GM23248 (cell line): ENCODE measurements at regions not wholly inside any gene's neighbourhood (a gene's known extent, or its start where the extent isn't known, plus 50 kb on each side); places are given as distances from the start of the nearest gene placed in this dataset.

Source experiments
- DNase-seq: peaks from one replicate; pipeline ENCODE4 v3.0.0-alpha.2; 2015
- H2AFZ ChIP-seq: fragments of 200-600 bp; sonication (generic); 2 replicates; pipeline ENCODE4 v1.6.1; 2016; ENCODE audit warnings: antibody characterized with exemption
- H3F3A ChIP-seq: fragments of 200-600 bp; sonication (generic); 2 replicates; pipeline ENCODE4 v1.6.1; 2016; ENCODE audit warnings: mild to moderate bottlenecking, antibody characterized with exemption, mixed run types; ENCODE audit not compliant: insufficient read depth
- H3K27ac ChIP-seq: fragments of 200-600 bp; sonication (generic); 2 replicates; pipeline ENCODE4 v1.5.1; 2016; ENCODE audit warnings: mild to moderate bottlenecking
- H3K27me3 ChIP-seq: fragments of 200-600 bp; sonication (generic); replicated peaks from 2 replicates; pipeline ENCODE4 v1.6.1; 2016; ENCODE audit warnings: mild to moderate bottlenecking; ENCODE audit not compliant: insufficient read depth
- H3K36me3 ChIP-seq: fragments of 200-600 bp; sonication (generic); 2 replicates; pipeline ENCODE4 v1.6.1; 2016; ENCODE audit warnings: low read depth, mild to moderate bottlenecking
- H3K4me1 ChIP-seq: fragments of 200-600 bp; sonication (generic); 2 replicates; pipeline ENCODE4 v1.6.1; 2016; ENCODE audit warnings: mild to moderate bottlenecking; ENCODE audit not compliant: insufficient read depth
- H3K4me2 ChIP-seq: fragments of 200-600 bp; sonication (generic); one replicate; pipeline ENCODE4 v1.6.1; 2016; ENCODE audit warnings: mild to moderate bottlenecking; ENCODE audit not compliant: unreplicated experiment
- H3K4me3 ChIP-seq: fragments of 200-600 bp; sonication (generic); 2 replicates; pipeline ENCODE4 v1.5.1; 2016; ENCODE audit warnings: mild to moderate bottlenecking
- H3K79me2 ChIP-seq: fragments of 200-600 bp; sonication (generic); 2 replicates; pipeline ENCODE4 v1.6.1; 2016; ENCODE audit warnings: mild to moderate bottlenecking; ENCODE audit not compliant: insufficient read depth
- H3K9ac ChIP-seq: fragments of 200-600 bp; sonication (generic); 2 replicates; pipeline ENCODE4 v1.6.1; 2016; ENCODE audit warnings: mild to moderate bottlenecking
- H3K9me2 ChIP-seq: fragments of 200-600 bp; sonication (generic); 2 replicates; pipeline ENCODE4 v1.6.1; 2016; ENCODE audit warnings: mixed run types, mild to moderate bottlenecking, moderate library complexity; ENCODE audit not compliant: insufficient read depth
- H3K9me3 ChIP-seq: fragments of 200-600 bp; sonication (generic); one replicate; pipeline ENCODE4 v1.6.1; 2017; ENCODE audit warnings: low read depth
- H4K20me1 ChIP-seq: fragments of 200-600 bp; sonication (generic); 2 replicates; pipeline ENCODE4 v1.6.0; 2016; ENCODE audit not compliant: insufficient read depth
- EZH2 ChIP-seq: fragments of 200-600 bp; sonication (generic); IDR thresholded peaks from 2 replicates; pipeline ENCODE4 v1.6.1; 2018; ENCODE audit warnings: antibody characterized with exemption, mild to moderate bottlenecking; ENCODE audit not compliant: insufficient read depth, poor library complexity, severe bottlenecking
- EZH2phosphoT487 ChIP-seq: fragments of 200-600 bp; sonication (generic); IDR thresholded peaks from 2 replicates; pipeline ENCODE4 v1.6.1; 2018; ENCODE audit warnings: antibody characterized with exemption, moderate library complexity, mild to moderate bottlenecking, low read depth; ENCODE audit not compliant: insufficient read depth
- WGBS, 2 experiments: methylation state at CpG; one replicate each; pipeline ENCODE4 v1.1.6; 2015 to 2017; ENCODE audit warnings: low lambda C conversion rate in 2 of 2, low coverage in 1 of 2; ENCODE audit errors: missing lambda C conversion rate in 2 of 2; 5-methylcytosine and 5-hydroxymethylcytosine counted together
- in situ Hi-C: fragments of 300-500 bp; cut with MboI; formaldehyde crosslinking; loops from 2 replicates; pipeline ENCODE4 v1.15.0; 2020

DNA sequence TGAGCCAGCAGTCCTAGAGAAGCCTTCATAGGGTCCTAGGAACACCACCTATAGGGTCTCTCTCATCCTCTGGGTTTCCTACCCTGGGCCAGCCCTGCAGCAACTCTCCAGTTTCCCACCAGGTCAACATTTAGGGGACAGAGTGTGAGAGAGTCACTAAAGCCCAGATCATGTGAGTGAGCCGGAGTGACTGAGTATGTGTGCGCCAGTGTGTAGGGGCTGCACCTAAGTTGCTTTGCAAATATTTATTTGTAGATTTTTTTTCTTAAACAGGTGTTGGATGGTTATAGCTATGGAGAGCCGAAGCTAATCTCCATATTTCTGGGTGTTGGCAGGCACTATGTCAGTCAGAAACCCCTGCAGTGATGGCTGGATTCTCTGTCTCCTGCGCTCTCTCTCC is 232.5 kb upstream of the NCAM1 start:
- no peak overlapping the region for H3K4me2 ChIP-seq
- no peak for DNase-seq
- H3K36me3 ChIP-seq: no peaks in the 10 kb centered on the region
- in situ Hi-C loops: no loop called here
- no peaks in the 10 kb centered on the region for H3K27me3 ChIP-seq
- 60 to 74% methylated on average over 4 of the region's 4 CpGs for WGBS, 2 experiments
- no peaks in the 10 kb centered on the region for H3K4me1 ChIP-seq
- no peaks in the 10 kb centered on the region for H3K9me3 ChIP-seq
- H4K20me1 ChIP-seq: no peaks in the 10 kb centered on the region
- no peak for TF ChIP-seq EZH2phosphoT487
- TF ChIP-seq EZH2: no peak
- H3K9me2 ChIP-seq: no peaks in the 10 kb centered on the region
- no peak overlapping the region for H3K4me3 ChIP-seq
- no peak overlapping the region for H3K27ac ChIP-seq
- H2AFZ ChIP-seq: no peak overlapping the region
- H3K9ac ChIP-seq: no peak overlapping the region
- no peaks in the 10 kb centered on the region for H3K79me2 ChIP-seq
- H3F3A ChIP-seq: no peaks in the 10 kb centered on the region

DNA sequence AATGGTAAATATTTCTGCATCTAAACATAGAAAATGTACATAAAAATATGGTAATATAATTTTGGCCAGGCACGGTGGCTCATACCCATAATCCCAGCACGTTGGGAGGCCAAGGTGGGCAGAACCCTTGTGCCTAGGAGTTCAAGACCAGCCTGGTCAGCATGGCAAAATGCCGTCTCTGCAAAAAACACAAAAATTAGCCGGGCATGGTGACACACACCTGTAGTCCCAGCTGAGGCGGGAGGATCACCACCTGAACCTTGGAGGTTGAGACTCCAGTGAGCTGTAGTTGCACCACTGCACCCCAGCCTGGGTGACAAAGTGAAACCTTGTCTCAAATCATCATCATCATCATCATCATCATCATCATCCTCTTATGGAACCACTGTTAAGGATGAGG is 230.6 kb upstream of the NCAM1 start:
- Histone ChIP-seq H3K4me3 (no peak overlapping the region), H3K9ac (no peak overlapping the region), H3K36me3 (no peaks in the 10 kb centered on the region), H4K20me1 (no peaks in the 10 kb centered on the region), H3K9me3 (no peaks in the 10 kb centered on the region), H3K79me2 (no peaks in the 10 kb centered on the region), H3K4me1 (no peaks in the 10 kb centered on the region), H3K27me3 (no peaks in the 10 kb centered on the region), H3F3A (no peaks in the 10 kb centered on the region), H3K4me2 (no peak overlapping the region), H3K9me2 (no peaks in the 10 kb centered on the region), H2AFZ (no peak overlapping the region), H3K27ac (no peak overlapping the region)
- no peak for DNase-seq
- WGBS, 2 experiments: 30 to 60% methylated on average over 3 to 5 of the region's 5 CpGs
- TF ChIP-seq EZH2phosphoT487 (no peak), EZH2 (no peak)
- in situ Hi-C loops: no loop called here

DNA sequence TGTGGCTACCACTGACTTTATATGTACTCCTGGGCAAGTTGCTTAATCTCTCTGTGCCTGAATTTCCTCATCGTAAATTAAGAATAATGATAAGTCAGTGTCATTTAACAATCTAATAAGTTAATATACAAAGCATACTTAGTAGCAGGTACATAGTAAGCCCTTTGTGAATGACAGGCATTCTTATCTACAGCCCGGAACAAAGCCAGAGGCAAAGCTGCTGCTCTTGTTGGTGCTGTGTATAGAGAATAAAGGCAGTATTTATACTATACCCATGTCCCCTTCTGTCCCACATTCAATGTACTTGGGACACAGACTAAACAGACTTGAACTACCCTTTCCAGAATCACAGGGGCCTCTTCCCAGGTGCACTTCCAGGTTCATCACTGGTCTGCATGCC is 229.7 kb upstream of the NCAM1 start:
- no peak overlapping the region for H3K9ac ChIP-seq
- DNase-seq: no peak
- H3K4me2 ChIP-seq: no peak overlapping the region
- H3K36me3 ChIP-seq: no peaks in the 10 kb centered on the region
- no peaks in the 10 kb centered on the region for H3F3A ChIP-seq
- H2AFZ ChIP-seq: no peak overlapping the region
- no peaks in the 10 kb centered on the region for H3K4me1 ChIP-seq
- WGBS, 2 experiments: 68 to 79% methylated on average over 2 of the region's 2 CpGs
- in situ Hi-C loops: no loop called here
- no peaks in the 10 kb centered on the region for H4K20me1 ChIP-seq
- no peaks in the 10 kb centered on the region for H3K9me3 ChIP-seq
- no peaks in the 10 kb centered on the region for H3K9me2 ChIP-seq
- no peaks in the 10 kb centered on the region for H3K79me2 ChIP-seq
- no peak for TF ChIP-seq EZH2phosphoT487
- TF ChIP-seq EZH2: no peak
- no peak overlapping the region for H3K4me3 ChIP-seq
- H3K27me3 ChIP-seq: no peaks in the 10 kb centered on the region
- no peak overlapping the region for H3K27ac ChIP-seq

DNA sequence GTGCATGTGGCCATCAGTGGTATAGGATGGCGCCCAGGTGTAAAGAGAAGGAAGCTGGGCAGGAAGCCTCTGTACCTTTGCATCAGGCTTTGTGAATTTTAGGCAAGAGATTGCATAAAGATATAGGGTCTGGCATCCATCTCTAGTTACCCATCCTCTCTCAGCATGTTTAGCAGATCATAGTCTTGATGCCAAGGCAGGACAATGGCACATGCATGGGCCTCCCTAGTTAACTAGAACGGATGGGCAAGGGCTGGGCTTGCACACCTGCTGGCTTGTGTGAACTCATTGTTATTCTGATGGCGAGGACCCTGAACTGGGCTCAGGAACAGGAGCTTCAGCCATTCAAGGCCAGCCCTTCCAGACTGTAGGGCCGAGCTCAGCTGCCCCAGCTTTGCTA is 229.2 kb upstream of the NCAM1 start:
- TF ChIP-seq EZH2 (no peak), EZH2phosphoT487 (no peak)
- no peak overlapping the region for H3K4me2 ChIP-seq
- no peaks in the 10 kb centered on the region for H3K79me2 ChIP-seq
- no peaks in the 10 kb centered on the region for H3K27me3 ChIP-seq
- no peak overlapping the region for H2AFZ ChIP-seq
- H4K20me1 ChIP-seq: no peaks in the 10 kb centered on the region
- WGBS, 2 experiments: 14 to 16% methylated on average over 4 of the region's 4 CpGs
- H3K9ac ChIP-seq: no peak overlapping the region
- no peaks in the 10 kb centered on the region for H3K9me2 ChIP-seq
- H3K9me3 ChIP-seq: no peaks in the 10 kb centered on the region
- no peak for DNase-seq
- H3K4me1 ChIP-seq: no peaks in the 10 kb centered on the region
- H3K27ac ChIP-seq: no peak overlapping the region
- in situ Hi-C loops: no loop called here
- H3F3A ChIP-seq: no peaks in the 10 kb centered on the region
- H3K36me3 ChIP-seq: no peaks in the 10 kb centered on the region
- no peak overlapping the region for H3K4me3 ChIP-seq

DNA sequence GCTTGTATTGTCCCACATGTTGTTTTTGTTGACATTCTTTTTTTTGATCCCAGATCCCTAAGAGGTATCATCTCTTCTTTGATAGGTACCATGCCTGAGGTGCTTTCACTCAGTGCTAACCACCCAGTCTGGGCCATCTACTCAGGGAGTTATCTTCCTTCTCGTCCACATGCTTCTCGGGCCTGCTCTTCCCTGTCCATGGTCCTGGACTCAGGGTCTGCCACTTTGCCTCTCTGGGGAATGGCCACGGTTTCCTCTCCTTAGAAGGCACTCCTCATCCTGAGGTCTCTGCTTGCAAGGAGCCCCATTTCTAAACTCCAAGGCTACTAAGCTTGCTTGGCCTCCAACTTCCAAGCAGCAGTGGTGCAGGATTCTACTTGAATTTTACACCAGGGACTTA is 227.0 kb upstream of the NCAM1 start:
- Histone ChIP-seq H3K27me3 (no peaks in the 10 kb centered on the region), H3K4me1 (no peaks in the 10 kb centered on the region), H4K20me1 (no peaks in the 10 kb centered on the region), H3K4me2 (no peak overlapping the region), H3K79me2 (no peaks in the 10 kb centered on the region), H2AFZ (no peak overlapping the region), H3K27ac (no peak overlapping the region), H3K4me3 (no peak overlapping the region), H3K9me2 (no peaks in the 10 kb centered on the region), H3K36me3 (no peaks in the 10 kb centered on the region), H3K9me3 (no peaks in the 10 kb centered on the region), H3K9ac (no peak overlapping the region), H3F3A (no peaks in the 10 kb centered on the region)
- in situ Hi-C loops: no loop called here
- no peak for TF ChIP-seq EZH2phosphoT487
- TF ChIP-seq EZH2: no peak
- 3 to 6% methylated on average over 3 of the region's 3 CpGs for WGBS, 2 experiments
- DNase-seq: peak; percentile 55
